ENCODE measurements at regions not wholly inside any gene's neighbourhood (a gene's known extent, or its start where the extent isn't known, plus 50 kb on each side); places are given as distances from the start of the nearest gene placed in this dataset.

DNA sequence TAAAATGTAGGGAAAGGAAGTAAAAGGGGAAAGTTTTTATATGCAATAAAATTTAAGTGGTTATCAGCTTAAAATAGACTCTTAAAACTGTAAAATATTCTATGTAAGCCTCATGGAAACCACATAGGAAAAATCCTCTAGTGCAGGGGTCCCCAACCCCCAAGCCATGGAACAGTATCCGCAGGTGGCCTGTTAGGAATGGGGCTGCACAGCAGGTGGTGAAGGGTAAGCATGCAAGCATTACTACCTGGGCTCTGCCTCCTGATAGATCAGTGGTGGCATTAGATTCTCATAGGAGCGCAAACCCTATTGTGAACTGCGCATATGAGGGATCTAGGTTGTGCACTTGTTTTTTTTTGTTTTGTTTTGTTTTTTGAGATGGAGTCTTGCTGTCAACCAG is 1409.3 kb upstream of the CDH2 start:
- TF ChIP-seq, protein P1, sequence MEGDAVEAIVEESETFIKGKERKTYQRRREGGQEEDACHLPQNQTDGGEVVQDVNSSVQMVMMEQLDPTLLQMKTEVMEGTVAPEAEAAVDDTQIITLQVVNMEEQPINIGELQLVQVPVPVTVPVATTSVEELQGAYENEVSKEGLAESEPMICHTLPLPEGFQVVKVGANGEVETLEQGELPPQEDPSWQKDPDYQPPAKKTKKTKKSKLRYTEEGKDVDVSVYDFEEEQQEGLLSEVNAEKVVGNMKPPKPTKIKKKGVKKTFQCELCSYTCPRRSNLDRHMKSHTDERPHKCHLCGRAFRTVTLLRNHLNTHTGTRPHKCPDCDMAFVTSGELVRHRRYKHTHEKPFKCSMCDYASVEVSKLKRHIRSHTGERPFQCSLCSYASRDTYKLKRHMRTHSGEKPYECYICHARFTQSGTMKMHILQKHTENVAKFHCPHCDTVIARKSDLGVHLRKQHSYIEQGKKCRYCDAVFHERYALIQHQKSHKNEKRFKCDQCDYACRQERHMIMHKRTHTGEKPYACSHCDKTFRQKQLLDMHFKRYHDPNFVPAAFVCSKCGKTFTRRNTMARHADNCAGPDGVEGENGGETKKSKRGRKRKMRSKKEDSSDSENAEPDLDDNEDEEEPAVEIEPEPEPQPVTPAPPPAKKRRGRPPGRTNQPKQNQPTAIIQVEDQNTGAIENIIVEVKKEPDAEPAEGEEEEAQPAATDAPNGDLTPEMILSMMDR (IDR thresholded peaks at IDR 0.05; ENCODE audit: borderline replicate concordance, control extremely low read depth, extremely low read depth, insufficient read depth, missing control alignments) = no peak
- DNase-seq (ENCODE audit: low spot score) = no peak

DNA sequence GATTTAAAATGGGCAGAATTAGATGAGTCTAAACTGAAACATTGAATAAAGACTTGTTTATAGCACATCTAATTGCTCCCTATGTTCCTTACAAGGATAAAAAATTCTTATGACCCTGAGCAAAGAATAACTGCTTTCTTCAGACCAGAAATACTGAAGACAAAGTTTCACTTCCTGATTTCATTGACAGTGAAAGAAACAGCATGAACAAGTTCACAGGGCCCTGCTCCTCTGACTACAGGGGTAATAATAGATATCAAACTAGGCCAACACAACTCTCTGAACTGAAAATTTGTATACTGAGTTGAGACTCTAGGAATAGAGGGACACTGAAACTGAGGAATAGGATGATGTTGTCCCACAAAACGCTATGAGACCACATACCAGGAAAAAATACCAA is 1383.3 kb upstream of the CDH2 start:
- no peak for DNase-seq (ENCODE audit: low spot score)
- TF ChIP-seq, protein P1 (IDR thresholded peaks at IDR 0.05; ENCODE audit: borderline replicate concordance, control extremely low read depth, extremely low read depth, insufficient read depth, missing control alignments) = no peak
- in situ Hi-C loops (cut with MboI; ENCODE audit: low sequenced_read_pairs, unreplicated experiment) = no loop called here

More for the DNA sequence above, 1409.3 kb upstream of the CDH2 start:
- in situ Hi-C loops (cut with MboI; ENCODE audit: low sequenced_read_pairs, unreplicated experiment) = no loop called here

DNA sequence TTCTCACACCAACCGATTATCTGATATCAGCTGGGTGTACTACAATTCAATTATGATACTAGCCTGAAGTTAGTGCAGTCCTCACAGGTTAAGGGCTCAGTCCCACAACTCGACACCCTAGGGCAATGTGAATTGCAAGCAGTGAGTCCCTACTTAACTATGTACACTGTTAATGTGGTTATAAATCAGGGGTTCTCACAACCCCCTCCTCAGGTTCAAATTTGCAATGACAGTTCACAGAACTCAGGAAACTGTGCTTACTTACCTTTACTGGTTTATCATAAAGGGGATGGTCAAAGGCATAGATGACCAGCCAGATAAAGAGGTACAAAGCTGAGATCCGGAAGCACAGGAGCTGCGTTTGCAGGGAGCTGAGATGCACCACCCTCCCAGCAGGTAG is 1379.1 kb upstream of the CDH2 start:
- TF ChIP-seq, protein P1 (IDR thresholded peaks at IDR 0.05; ENCODE audit: borderline replicate concordance, control extremely low read depth, extremely low read depth, insufficient read depth, missing control alignments) = no peak
- in situ Hi-C loops (cut with MboI; ENCODE audit: low sequenced_read_pairs, unreplicated experiment) = no loop called here
- DNase-seq (ENCODE audit: low spot score) = no peak

DNA sequence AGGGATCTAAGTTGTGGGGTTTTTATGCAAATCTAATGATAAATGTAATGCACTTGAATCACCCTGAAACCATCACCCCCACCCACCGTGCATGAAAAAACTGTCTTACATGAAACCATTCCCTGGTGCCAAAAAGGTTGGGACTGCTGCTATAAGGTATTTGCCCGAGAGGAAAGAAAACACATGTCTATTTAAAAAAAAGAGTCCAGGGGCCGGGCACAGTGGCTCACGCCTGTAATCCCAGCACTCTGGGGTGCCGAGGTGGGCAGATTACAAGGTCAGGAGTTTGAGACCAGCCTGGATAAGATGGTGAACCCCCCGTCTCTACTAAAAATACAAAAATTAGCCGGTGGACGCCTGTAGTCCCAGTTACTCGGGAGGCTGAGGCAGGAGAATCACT is 1372.8 kb upstream of the CDH2 start:
- no peak for DNase-seq (ENCODE audit: low spot score)
- in situ Hi-C loops (cut with MboI; ENCODE audit: low sequenced_read_pairs, unreplicated experiment) = no loop called here
- TF ChIP-seq, protein P1 (IDR thresholded peaks at IDR 0.05; ENCODE audit: borderline replicate concordance, control extremely low read depth, extremely low read depth, insufficient read depth, missing control alignments) = no peak

DNA sequence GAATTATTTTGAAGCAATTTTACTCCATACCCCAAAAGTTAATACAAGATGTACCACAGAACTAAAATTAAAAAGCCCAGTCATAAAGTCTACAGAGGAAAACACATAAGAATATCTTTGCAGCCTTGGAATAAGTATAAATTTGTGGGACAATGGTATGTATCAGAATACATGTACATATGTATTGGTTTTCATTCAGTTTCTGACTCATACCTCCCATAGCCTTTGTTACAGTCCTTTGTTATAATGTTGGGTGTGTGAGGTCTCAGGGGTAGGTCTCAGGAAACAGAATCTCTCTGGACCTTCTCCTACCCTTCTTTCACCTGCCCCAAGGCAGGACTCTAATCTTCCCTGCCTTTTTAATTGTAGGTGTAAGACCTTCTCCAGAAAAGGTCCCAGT is 1370.7 kb upstream of the CDH2 start:
- DNase-seq (ENCODE audit: low spot score) = no peak
- in situ Hi-C loops (cut with MboI; ENCODE audit: low sequenced_read_pairs, unreplicated experiment) = no loop called here
- TF ChIP-seq, protein P1 (IDR thresholded peaks at IDR 0.05; ENCODE audit: borderline replicate concordance, control extremely low read depth, extremely low read depth, insufficient read depth, missing control alignments) = no peak

DNA sequence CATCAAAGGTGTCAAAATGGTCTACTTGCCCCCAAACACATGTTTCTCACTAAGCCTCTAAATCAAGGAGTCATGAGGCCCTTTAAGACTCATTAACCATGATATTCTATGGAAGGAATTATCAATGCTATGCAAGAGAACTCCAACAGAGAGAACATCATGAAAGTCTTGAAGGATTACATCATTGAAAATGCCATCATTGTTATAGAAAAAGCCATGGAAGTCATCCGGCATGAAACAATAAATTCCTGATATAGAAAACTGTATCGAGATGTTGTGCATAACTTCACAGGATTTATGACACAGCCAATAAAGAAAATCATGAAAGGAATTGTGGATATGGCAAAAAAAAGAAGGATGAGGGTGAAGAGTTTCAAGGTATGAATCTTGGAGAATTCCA is 1363.6 kb upstream of the CDH2 start:
- DNase-seq (ENCODE audit: low spot score) = no peak
- in situ Hi-C loops (cut with MboI; ENCODE audit: low sequenced_read_pairs, unreplicated experiment) = no loop called here
- TF ChIP-seq, protein P1 (IDR thresholded peaks at IDR 0.05; ENCODE audit: borderline replicate concordance, control extremely low read depth, extremely low read depth, insufficient read depth, missing control alignments) = no peak

DNA sequence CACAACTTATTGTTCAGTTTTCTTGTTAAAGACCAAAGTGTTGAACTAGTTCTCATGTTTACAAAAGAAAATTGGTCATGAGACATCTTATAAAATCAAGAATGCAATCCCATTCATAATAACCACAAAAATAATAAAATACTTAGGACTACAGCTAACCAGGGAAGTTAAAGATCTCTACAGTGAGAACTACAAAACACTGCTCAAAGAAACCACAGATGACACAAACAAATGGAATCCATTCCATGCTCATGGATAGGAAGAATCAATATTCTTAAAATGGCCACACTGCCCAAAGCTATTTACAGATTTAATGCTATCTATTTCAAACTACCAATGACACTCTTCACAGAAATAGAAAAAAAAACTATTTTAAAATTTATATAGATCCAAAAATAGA is 1354.8 kb upstream of the CDH2 start:
- TF ChIP-seq, protein P1 (IDR thresholded peaks at IDR 0.05; ENCODE audit: borderline replicate concordance, control extremely low read depth, extremely low read depth, insufficient read depth, missing control alignments) = no peak
- in situ Hi-C loops (cut with MboI; ENCODE audit: low sequenced_read_pairs, unreplicated experiment) = no loop called here
- no peak for DNase-seq (ENCODE audit: low spot score)
